NOMO-1 (cell line): ENCODE measurements at regions not wholly inside any gene's neighbourhood (a gene's known extent, or its start where the extent isn't known, plus 50 kb on each side); places are given as distances from the start of the nearest gene placed in this dataset.
"Not testable (repeated sequence)": the region's sequence is repeated elsewhere in the genome, so short reads cannot be mapped to it uniquely, and the experiment has no call there.

ENCODE experiments used
- DNase-seq, 2 experiments: peaks; one replicate each; lab custom pipeline; 2025; ENCODE audit not compliant: unreplicated experiment in 2 of 2; lab: John Stamatoyannopoulos, UW

DNA sequence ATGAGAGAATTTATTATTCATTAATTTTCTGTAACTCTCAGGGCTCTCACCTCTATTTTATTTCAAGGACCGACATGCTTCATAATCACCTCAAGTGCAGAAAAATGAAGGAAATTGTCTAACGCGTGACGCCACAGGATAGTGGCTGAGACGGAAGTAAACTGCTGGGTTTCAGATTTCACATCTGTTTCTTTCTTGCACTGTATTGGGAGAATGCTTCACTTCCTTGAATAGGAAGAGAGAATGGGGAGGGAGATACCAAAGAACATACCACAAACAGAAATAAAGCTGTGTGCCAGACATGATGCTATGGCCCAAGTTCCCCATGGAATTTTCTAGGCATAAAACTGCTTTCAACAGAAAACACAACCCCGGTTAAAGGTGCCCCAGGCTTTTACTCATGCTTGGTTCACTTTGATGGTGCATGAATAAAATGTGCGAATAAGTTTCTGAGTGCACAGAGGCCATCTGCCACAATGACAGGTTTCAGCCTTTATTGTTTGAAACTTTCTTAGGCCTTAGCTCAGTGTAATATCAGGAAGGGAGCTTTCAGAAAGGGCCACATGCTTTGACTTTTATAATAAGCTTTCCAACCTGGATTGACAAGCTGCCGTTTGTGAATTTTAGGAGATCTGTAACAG, 1116.4 kb downstream of the SOCS6 start:
- DNase-seq: no peak

- no peak for DNase-seq
Measured at GRCh38 chr18:71403501-71403900, 1114.7 kb downstream of the SOCS6 start.

- no peak for DNase-seq
Measured at GRCh38 chr18:71398531-71398930, 1109.7 kb downstream of the SOCS6 start.

- DNase-seq: no peak
Measured at GRCh38 chr18:71388148-71388547, 1099.3 kb downstream of the SOCS6 start.

DNA sequence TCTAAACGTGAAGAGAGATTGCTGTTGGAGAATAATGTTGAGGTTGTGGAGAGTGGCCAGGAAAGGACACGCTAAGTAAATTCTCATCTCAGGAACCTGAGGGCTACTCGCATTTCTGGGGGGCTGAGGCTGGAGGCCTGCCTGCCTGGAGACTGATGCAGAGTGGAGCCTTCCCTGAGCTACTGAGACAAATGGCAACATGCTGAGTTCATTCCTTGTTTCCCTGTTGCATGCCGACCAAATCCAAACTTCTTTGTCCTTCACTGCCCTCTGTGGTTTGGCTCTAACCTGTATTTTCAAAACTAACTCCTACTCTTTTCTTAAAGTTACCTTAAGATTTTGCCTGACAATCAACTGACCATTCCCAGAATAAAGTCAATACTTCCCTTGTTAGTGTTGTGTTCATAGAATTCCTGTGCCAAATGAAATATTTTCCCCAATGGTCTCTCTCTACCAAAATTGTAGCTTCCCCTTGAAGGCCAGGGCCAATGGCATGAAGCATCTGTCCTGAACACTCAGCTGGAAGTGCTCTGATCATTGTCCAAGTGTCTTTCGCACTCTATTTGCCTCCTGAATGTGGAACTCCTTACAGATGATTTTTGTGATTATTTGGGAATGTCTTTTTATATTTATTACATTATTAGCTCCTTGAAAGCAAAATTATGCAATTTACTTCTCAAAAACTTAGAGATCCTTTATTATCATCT, 1085.6 kb downstream of the SOCS6 start:
- no peak for DNase-seq

DNA sequence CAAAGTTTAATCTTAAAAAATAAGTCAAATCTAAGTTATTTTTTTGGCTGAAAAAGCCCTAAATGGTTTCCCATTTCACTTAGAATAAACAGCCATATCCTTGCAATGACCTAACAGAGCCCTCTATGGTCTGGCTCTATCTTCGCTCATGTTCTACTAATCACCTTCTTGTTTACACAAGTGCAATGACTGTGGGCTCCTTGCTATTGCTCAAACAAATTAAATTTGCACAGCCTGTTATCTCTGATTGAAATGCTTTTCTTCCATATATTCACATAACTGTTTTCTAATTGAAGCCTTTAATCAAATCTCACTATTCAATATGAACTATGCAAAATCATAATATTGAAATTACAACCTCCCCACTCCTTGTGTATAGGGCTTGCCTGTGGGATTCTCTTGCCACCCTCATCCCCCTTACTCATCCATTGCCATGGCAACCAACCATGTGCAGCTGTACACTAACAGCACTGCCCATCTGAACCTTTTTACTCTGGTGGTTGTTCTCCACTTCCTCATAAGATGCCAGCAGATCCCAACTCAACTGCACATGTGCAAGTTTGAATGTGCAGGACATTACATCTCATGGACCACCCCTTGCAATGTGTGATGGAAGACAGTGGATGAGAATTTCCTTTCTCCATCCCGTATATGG, 1083.2 kb downstream of the SOCS6 start:
- DNase-seq: no peak

- peak in 1 of 2 experiments; percentile 28 for DNase-seq
Measured at GRCh38 chr18:71370671-71371445, 1082.0 kb downstream of the SOCS6 start.

DNA sequence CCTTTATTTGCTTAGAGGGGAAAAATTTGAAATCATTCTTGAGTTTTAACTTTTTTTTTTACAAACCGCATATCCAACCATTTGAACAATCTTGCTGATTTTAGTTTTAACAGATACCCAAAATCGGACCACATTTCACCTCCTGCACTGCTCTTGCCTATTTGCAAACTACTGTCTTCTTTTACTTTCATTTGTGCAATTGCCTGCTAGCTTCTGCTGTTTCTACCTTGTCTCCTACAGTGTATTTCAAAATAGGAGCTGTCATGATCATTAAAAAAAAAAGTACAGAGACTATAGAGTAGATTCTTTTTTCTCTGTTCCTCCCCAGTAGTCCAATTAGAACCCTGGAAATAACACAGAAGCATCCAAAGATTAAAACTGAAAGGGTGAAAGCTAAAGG, 1081.2 kb downstream of the SOCS6 start:
- DNase-seq: peak; percentile 20 to 27

DNA sequence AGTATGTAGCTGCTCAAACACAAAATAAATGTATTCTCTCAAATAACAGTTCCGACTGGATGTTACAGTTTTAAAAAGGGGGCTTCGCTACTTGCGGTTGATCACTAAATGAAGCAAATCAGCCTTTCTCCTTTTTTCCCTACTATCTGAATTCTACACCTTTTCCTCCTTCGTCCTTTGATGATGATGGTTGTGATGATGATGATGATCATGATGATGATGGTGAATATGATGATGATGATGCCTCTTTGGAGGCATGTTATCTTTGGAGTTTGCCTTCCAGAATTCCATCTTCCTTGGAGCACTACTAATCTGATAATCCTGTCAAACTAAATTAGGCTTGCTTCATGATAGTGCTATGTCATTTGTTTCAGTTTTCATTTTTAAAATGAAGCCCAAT, 1073.3 kb downstream of the SOCS6 start:
- no peak for DNase-seq

- DNase-seq: not testable (repeated sequence)
Measured at GRCh38 chr18:71355599-71355998, 1066.8 kb downstream of the SOCS6 start.

DNA sequence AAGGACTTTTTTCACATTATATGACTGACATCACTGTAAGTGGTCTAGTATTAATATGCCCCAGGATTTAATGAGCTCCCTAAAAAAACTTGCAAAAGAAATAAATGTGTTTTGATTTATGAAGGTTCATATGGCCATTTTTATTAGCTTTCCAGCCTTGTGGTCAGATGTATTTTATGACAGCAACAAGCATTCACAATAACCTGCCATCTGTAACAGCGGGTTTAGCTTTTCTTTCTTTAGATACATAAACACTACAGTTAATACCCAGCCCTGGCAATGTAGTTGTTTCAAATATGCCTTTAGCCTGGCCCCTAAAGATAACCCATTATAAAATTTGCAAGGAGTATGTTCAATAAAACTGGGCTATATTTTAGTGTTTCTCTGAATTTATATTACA, 1063.8 kb downstream of the SOCS6 start:
- no peak for DNase-seq

DNA sequence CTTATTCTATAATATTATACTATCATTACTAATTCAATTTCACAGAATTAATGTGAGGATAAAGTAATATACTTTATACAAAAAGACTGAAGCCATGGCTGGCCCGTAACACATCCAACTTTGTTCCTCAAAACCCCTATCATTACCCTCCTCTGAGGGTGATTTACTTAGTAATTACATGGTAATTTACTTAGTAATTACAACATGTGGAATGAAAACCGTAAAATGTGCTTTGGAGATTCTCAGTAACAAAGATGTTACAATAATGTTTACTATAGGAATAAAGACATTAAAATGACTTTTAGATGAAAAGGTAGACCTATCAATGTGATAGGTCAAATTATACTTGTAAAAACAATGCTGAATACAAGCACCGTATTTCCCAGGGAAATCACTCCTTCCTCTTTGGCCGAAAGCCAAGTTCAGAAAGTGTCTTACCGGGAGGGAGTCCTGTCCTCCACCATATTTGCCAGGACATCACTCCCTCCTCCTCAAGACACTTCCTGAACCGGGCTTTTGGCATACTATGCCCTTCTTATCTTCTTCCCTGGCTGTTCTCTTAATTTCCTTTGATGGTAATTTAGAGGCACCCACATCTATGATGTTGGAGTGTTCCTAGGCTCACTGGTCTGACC, 1047.8 kb downstream of the SOCS6 start:
- DNase-seq: no peak

DNA sequence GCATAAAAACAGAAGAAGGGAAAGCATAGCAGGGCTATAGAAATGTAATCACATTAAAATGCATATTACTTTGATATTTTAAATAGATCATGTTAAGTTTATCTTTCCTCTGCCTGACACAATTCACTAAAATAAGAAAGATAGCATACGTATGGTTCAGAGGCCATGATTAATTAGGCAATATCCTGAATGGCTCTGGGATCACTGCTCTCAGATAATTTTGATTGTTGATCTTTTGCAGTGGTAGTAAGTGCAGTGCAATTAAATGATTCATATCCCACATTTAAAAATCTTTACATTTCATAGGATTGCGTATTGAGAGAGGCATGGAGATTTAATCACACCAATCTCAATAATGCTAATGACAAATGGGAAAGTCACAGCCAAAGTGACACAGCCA, 1040.7 kb downstream of the SOCS6 start:
- no peak for DNase-seq

DNA sequence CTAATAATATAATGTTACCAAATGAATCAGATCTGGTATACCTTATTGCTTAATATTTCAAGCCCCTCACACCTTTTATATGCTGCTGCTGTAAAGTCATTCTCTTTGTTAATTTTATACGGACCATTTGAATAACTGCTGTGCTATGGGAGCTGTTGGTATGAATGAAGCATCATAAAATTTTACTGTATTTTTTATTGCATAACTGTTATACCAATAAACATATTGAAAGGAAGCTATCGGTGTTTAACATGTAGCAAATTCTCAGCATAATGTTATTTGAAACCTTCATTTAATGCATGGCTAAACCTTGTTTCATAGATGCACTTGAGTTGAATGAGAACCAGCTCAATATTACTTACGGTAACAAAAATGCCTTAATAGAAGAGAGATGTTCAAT, 1040.3 kb downstream of the SOCS6 start:
- DNase-seq: no peak

GRCh38 chr18:71327850-71328249, 1039.0 kb downstream of the SOCS6 start:
- no peak for DNase-seq

GRCh38 chr18:71327441-71327840, 1038.6 kb downstream of the SOCS6 start:
- DNase-seq: no peak

GRCh38 chr18:71326826-71327225, 1038.0 kb downstream of the SOCS6 start:
- no peak for DNase-seq

DNA sequence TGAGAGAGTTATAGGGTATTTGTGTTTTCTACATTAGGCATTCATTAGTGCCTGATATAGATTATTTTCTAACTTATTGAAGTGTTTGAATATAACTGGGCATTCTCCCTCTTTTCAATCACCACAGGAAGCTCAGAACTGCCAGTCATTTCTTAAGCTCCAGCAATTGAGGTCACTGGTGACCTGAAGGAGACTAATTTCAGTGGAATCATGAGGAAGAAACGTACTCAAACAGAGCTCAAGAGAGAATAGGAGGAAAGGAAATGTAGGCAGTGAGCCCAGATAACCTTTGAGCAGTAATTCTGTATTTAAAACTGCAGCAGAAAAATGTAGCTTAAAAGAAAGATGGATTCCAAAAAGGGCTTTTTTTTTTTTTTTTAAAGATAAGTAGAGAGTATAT, 1035.5 kb downstream of the SOCS6 start:
- DNase-seq: no peak

DNA sequence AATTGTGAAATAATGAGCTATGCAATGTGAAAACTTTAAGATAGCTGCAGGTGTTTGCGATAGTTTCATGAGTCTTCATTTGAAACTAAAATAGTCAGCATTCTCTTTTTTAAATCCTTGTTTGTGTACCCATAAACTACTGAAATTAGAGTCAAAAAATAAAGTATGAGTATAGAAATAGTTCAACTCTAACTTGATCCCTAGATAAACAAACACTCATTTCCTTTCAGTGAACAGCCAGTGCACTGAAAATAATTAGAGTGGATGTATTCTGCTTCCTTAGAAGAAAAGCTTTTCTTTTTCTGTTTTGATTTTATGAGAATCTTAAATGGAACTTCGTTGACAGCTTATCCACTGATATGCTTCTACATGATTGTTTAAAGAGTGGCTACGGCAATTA, 1033.4 kb downstream of the SOCS6 start:
- DNase-seq: no peak

GRCh38 chr18:71321319-71321718, 1032.5 kb downstream of the SOCS6 start:
- DNase-seq: no peak

DNA sequence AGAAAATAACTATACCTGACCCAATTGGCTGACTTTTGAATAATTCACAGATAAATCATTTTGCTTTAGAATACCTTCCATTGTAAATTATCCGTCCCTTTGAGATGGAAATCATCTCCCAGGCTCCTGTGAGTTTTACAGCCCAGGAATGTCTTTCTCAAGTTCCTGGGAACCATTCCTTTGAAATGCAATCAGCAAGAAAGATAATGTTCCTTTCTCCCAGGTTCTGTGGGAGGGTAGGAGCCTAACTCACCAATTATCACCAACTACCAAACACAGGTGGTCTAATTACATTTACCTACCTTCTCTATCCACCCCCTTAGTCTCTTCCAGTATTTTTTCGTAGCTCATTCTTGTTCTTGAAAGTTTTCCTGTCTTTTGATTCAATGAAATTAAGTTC, 1016.0 kb downstream of the SOCS6 start:
- no peak for DNase-seq
